PFSK-1 (cell line): ENCODE measurements at regions not wholly inside any gene's neighbourhood (a gene's known extent, or its start where the extent isn't known, plus 50 kb on each side); places are given as distances from the start of the nearest gene placed in this dataset.

Experiments used
- POLR2AphosphoS5 ChIP-seq: IDR thresholded peaks from 2 replicates; pipeline ENCODE4 v1.6.1; 2012; ENCODE audit warnings: low read depth, mild to moderate bottlenecking, control low read depth, low read length, moderate library complexity
- SIN3A ChIP-seq: IDR thresholded peaks from 2 replicates; pipeline ENCODE4 v1.6.1; 2012; ENCODE audit warnings: mild to moderate bottlenecking, low read length, moderate library complexity, borderline replicate concordance; ENCODE audit not compliant: insufficient read depth
- TAF1 ChIP-seq: IDR thresholded peaks from 2 replicates; pipeline ENCODE4 v1.6.1; 2012; ENCODE audit warnings: low read length, control low read depth, borderline replicate concordance; ENCODE audit not compliant: insufficient read depth

- TF ChIP-seq POLR2AphosphoS5 (no peak), TAF1 (no peak), SIN3A (no peak)
These were observed 222.7 kb downstream of the ICE1 start for GRCh38 chr5:5645198-5645597.
